Esophagus muscularis mucosa (tissue), 3 donors: ENCODE measurements at regions not wholly inside any gene's neighbourhood (a gene's known extent, or its start where the extent isn't known, plus 50 kb on each side); places are given as distances from the start of the nearest gene placed in this dataset.

ENCODE experiments used
- CTCF ChIP-seq, 3 experiments: fragments of 200-600 bp in 2 of 3; fragments of 450-650 bp in 1 of 3; sonication (generic) in 2 of 3; IDR thresholded peaks; one replicate each; pipeline ENCODE4 v1.5.1; 2017 to 2019; ENCODE audit warnings: antibody characterized with exemption in 3 of 3, mild to moderate bottlenecking in 2 of 3, moderate library complexity in 1 of 3
- POLR2A ChIP-seq: fragments of 450-650 bp; IDR thresholded peaks from one replicate; pipeline ENCODE4 v1.6.1; 2017; ENCODE audit warnings: antibody characterized with exemption, moderate library complexity, mild to moderate bottlenecking, low read depth

GRCh38 chr4:74845834-74846233, 51.5 kb upstream of the BTC start:
- TF ChIP-seq CTCF (IDR thresholded peaks at IDR 0.05) (no peak), POLR2A (no peak)
